GM18511 (cell line): ENCODE measurements at regions not wholly inside any gene's neighbourhood (a gene's known extent, or its start where the extent isn't known, plus 50 kb on each side); places are given as distances from the start of the nearest gene placed in this dataset.
"Not testable (repeated sequence)": the region's sequence is repeated elsewhere in the genome, so short reads cannot be mapped to it uniquely, and the experiment has no call there.

Experiments used
- ATAC-seq: cut with Tn5 transposase; IDR thresholded peaks from one replicate; pipeline ENCODE4 v1.9.1; 2021; ENCODE audit warnings: mild to moderate bottlenecking, moderate library complexity; ENCODE audit not compliant: unreplicated experiment

DNA sequence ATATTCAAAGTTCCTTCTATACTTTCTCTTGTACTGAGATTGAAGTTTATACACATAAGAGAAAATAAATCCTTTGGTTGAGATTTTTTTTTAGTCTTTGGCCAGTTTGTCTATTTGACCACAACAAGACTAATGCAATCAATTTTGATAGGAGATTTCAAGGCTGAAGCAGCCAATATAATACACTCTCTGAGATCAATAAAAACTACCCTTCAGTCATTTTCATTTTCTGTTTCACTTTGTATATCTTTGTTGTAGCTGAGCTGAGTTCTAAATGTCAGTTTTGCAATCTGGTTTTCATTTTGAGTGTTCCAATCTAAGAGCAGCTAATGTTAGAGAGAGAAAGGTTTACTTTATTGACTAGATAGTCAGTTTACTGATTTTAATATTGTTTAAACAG is 623.8 kb upstream of the ROBO1 start:
- no peak for ATAC-seq

DNA sequence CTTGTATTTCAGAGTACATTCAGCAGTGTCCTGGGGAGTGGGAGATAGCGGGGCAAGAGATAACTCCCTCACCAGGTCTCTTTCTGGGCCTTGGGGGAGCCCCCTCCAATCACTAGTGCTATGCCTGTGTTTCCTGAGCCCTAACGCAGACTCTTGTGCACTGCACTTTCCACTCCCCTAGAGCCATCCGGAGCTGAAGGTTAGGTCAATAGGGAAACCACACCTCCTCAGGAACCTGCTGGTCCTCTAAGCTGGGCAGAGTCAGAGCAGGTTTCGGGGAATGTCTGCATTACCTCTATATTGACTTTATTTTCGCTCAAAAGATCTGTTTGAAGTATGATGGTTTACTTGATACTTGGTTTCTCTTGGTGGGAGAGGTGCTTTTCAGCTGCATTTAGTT is 617.0 kb upstream of the ROBO1 start:
- no peak for ATAC-seq

DNA sequence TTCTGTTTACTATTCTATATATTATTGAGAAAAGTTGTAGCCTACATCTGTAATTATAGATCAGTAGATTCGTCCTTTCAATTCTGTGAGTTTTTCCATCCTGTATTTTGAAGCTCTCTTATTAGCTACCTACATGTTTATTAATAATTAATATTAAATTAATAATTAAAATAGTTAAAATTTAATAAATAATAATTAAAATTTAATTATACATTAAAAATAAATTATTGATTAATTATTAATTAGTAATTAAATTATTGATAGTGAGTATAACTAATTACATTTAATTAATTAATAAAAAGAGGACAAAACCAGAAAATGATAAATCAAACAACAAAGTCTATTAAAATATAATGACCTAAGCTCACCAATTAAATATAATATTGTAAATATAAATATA is 606.6 kb upstream of the ROBO1 start:
- ATAC-seq, result no peak

DNA sequence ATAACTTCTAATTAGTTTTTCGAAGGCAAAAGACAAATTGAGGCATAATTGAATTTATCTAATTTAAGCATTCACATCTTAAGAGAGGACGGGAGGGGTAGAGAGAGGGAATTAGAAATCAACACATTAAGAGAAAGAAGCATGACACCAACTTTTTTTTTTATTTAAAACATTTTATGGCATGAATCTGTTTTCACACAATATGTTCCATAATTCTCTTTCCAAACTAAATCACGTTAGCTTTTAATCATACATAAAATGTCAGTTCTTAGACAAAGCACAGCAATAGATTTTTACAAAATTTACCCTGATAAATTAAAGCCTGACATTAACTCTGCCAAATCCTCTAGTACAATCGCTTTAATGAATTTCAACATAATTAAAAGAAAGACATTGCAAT is 600.8 kb upstream of the ROBO1 start:
- ATAC-seq, result no peak

DNA sequence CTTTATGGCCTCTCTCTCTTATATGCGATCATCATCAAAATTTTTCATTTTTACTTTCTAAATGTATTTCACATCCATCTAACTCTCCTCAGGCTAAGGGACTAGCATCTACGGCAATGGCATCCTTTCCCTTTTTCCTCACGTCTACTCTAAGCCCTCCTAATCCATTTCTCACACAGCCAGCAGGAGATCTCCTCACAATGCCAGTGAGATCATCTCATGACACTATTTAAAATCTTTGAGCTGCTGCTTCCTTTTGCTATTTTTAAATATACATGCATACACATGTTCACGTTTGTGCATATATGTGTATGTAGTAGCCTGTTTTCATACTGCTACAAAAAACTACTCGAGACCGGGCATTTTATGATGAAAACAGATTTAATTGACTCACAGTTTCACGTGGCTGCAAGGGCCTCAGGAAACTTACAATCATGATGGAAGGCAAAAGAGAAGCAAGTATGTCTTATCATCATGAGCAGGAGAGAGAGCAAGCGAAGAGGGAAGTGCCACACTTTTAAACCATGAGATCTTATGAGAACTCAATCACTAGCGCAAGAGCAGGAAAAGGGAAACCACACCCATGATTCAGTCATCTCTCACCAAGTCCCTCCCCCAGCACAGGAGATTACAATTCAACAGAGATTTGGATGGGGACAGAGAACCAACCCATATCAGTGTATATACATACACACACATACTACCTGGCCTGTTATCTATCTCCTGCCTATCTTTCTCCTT is 599.2 kb upstream of the ROBO1 start:
- ATAC-seq, result no peak

- no peak for ATAC-seq
These were observed 590.0 kb upstream of the ROBO1 start for GRCh38 chr3:80357761-80358160.

DNA sequence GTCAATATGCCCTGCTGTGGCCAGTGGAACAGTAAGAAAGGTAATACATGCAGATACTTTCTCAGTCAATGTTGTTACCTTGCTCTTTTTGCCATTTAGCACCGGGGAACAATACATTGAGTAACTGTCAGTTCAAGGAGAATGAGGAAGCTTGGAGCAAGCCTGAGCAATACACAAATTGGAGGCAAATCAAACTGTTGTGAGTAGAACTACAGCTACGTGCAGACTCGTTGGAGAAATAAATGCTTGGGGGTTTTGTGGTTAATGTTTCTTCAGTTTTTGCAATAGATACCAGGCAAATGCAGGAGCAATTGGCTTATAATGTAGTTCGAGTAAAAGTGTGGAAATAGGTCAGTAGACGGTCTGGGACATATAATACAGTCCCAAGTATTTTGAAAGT is 587.3 kb upstream of the ROBO1 start:
- no peak for ATAC-seq

DNA sequence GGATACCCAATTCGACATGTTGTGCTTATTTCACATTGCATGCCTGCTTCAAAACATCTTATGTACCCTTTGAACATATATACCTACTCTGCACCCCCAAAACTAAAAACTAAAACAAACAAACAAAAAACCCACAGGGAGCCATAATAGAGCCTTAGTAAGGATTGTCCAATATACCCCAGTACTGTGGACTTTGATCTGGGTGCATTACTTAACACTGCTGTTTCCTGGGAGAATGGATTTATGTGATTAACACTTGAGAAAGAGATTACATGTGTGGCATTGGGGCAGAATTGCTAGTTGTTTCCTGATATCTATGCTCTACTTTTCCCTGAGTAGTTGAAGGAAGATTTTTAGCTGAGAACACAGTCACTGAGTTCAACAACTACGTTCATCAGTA is 583.4 kb upstream of the ROBO1 start:
- no peak for ATAC-seq

DNA sequence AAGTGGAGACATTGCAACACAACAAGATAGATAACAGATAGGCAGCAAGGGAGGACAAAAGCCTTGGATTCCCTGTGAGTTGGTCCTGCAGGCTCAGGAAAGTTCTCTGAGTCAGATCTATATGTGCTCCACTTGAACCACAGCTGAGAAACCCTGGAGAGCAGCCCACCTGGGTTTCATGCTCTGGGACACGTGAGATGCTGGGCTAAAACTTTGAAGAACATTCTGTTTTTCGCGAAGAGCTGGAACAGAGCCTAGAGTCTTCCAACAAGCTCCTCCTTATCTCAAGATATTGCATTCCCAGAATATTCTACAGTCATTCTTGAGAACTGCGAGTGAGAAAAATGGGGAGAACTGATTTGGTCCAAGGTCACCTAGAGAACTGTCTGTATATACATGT is 583.0 kb upstream of the ROBO1 start:
- no peak for ATAC-seq

- ATAC-seq, result no peak
These were observed 570.6 kb upstream of the ROBO1 start for GRCh38 chr3:80338366-80338765.

DNA sequence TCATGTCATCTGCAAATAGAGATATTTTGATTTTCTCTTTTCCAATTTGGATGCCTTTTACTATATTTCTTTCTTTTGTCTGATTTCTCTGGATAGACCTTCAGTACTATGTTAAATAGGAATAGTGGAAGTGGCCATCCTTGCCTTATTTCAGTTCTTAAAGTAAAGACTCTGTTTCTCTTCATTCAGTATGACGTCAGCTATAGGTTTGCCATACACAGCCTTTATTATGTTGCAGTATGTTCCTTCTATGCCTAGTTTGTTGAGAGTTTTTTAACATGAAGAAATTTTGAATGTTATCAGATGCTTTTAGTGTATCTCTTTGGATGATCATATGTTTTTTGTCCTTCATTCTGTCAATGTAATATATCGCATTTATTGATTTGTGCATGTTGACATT is 566.7 kb upstream of the ROBO1 start:
- no peak for ATAC-seq

DNA sequence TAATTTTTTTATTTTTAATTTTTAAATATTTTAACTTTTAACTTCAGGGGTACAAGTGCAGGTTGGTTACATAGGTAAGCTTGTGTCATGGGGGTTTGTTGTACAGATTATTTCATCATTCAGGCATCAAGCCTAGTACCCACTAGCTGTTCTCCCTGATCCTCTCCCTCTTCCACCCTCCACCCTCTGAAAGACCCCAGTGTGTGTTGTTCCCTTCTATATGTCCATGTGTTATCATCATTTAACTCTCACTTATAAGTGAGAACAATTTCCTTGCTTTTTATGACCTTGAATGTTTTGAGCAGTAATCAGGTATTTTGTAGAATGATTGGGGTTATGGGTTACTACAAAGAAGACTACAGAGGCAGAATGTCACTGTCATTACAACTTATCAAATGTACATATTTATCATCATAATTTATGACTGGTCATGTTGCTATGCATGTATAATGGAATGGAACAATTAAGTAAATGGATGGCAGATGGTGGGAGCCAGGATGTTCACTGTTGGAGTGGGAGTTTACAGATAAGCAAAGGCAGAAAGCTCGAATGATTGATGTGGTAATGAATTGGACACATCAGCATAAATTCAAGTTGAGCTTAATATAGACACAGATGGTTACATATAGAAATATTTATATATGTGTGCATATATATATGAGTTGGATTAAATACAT is 563.8 kb upstream of the ROBO1 start:
- no peak for ATAC-seq

- not testable (repeated sequence) for ATAC-seq
These were observed 546.7 kb upstream of the ROBO1 start for GRCh38 chr3:80314541-80314940.

DNA sequence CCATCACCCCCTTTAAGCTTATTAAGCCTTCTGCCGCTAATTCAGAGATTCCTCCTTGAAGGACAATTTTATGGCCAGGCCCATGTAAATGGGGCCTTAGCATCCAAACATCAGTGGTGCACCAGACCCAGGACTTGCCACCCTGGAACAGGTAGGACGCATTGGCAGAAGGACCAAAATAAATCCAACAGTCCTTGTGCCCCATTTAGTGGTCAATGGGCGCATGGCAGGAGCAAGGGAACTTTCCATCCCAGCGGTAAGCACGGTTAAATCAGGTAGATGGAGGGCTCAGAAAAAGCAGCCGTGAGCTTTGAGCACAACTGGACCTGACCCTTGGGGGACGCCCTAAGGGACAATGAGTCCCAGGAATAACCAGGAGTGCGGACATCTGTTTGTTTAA is 540.8 kb upstream of the ROBO1 start:
- no peak for ATAC-seq

DNA sequence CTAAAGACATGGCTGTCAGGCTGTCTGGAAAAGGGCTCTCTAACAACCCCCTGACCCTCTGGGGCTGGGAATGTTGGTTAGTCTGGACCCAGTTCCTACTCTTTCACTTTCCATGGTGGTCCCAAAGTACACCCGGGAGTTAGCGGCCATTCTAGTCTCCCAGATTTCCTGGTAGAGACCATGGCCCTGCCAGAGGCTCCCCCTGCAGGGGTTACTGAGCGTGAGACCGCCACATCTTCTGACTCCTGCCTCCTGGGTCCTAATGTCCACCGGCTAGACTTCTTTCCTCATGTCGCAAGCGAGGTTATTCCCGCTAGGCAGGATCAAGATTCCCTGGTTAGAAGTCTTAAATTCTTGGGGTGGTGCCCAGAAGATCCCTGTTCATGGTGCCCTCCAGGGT is 540.0 kb upstream of the ROBO1 start:
- ATAC-seq, result no peak

GRCh38 chr3:80297720-80298119 is 529.9 kb upstream of the ROBO1 start:
- ATAC-seq, result no peak

GRCh38 chr3:80285388-80285787 is 517.6 kb upstream of the ROBO1 start:
- ATAC-seq, result no peak

- no peak for ATAC-seq
These were observed 516.0 kb upstream of the ROBO1 start for GRCh38 chr3:80283783-80284182.

GRCh38 chr3:80278056-80278455 is 510.3 kb upstream of the ROBO1 start:
- no peak for ATAC-seq

DNA sequence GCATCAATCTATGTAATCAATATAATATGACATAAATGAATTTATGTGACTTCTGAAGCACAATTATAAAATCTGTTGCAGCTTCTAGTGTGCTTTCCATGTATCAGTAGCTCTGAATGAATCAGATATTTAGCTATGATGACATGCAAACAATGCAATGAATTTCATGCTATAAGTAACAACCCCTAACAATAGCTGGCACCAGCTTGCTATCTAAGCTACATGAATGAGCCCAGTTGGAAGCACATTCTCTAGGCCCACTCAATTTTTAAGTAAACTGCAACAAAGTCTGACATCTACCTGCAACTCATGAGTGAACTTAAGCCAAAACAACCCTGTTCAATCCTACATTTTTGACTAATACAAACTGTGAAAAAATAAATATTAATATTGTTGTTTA is 507.3 kb upstream of the ROBO1 start:
- no peak for ATAC-seq

DNA sequence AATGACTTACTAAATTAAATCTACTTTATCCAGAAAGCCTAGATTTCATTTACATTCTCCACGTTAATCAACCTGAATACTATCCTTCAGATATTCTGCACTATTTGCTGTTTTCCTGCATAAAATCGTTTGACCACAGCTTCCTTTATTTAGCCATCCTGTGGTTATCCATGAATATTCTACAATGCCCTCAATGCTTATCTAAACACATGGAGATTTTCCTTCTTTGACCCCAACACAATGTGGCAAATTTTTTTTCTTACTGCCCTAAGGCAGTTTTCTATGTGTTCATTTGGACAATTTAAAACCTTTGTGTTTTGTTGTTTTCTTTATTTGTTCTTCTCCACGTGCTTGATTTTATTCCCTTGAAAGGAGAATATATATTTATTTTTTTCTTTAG is 495.5 kb upstream of the ROBO1 start:
- ATAC-seq, result no peak

DNA sequence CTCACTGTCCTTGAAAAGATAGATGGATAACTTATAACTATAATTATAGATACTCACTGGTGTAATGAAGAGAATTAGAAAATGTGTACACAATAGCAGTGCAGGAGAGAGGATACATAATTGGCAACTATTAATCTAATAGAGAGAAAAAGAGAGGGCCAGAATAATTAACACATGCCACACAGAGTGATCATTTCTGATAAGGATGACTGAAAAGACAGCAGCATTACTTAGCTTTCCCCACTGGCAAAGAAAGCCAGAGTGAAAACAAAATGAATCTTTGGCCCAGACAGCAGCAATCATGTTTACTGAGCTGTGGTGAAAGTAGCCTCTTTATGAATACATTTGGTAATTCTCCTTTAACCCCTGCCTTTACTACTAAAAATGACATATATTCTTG is 493.3 kb upstream of the ROBO1 start:
- ATAC-seq, result no peak

GRCh38 chr3:80259736-80260135 is 491.9 kb upstream of the ROBO1 start:
- ATAC-seq, result no peak
